HepG2 (cell line): ENCODE measurements at regions not wholly inside any gene's neighbourhood (a gene's known extent, or its start where the extent isn't known, plus 50 kb on each side); places are given as distances from the start of the nearest gene placed in this dataset.

Experiments used
- ATAC-seq: fragments of 200-7000 bp; cut with Tn5 transposase; 3 replicates; pipeline ENCODE4 v1.9.1; 2020; ENCODE audit warnings: mild to moderate bottlenecking, moderate library complexity
- BruUV-seq: library from RNA; stranded (reverse); fragments of 400-500 nt; replicated peaks from 2 replicates; lab custom pipeline; 2021; lab: Mats Ljungman, UMichigan
- CTCF ChIA-PET: fragments of 300-600 bp; formaldehyde crosslinking; extraction: SDS; loops from one replicate; lab custom pipeline; 2021; ENCODE audit warnings: low total read pairs, inconsistent platforms, low intra/inter-chr PET ratio; lab: Yijun Ruan, JAX
- POLR2A ChIA-PET: fragments of 350-600 bp; sonication (Branson Sonifier 250); formaldehyde crosslinking; loops from one replicate; lab custom pipeline; 2020; ENCODE audit warnings: antibody characterized with exemption, inconsistent platforms; lab: Yijun Ruan, JAX
- DNase-seq: peaks from one replicate; pipeline ENCODE4 v3.0.0-alpha.2; 2015; ENCODE audit warnings: low spot score
- FAIRE-seq: peaks from 3 replicates; lab custom pipeline; 2011; peaks lifted over from hg19 to GRCh38; lab: Jason Lieb, UNC
- H2AFZ ChIP-seq: one replicate; pipeline ENCODE4 v1.6.1; 2011; ENCODE audit warnings: low read length, inconsistent platforms
- H3K27ac ChIP-seq: fragments of 300-600 bp; 3 replicates; pipeline ENCODE4 v1.8.0; 2011; ENCODE audit warnings: mixed run types, mild to moderate bottlenecking, mixed read lengths, low read length, inconsistent platforms; ENCODE audit not compliant: insufficient read depth; ENCODE audit errors: extremely low read length
- H3K27me3 ChIP-seq, 2 experiments: fragments of 200-600 bp in 1 of 2; 2 replicates in 1 of 2; 3 replicates in 1 of 2; pipeline versions ENCODE4 v1.6.0 to v1.8.0; 2011; ENCODE audit warnings: low read length in 2 of 2, mild to moderate bottlenecking in 2 of 2, moderate library complexity in 2 of 2, inconsistent platforms in 1 of 2; ENCODE audit not compliant: insufficient read depth in 2 of 2, control insufficient read depth in 1 of 2
- H3K36me3 ChIP-seq, 2 experiments: fragments of 200-600 bp in 1 of 2; replicated peaks in 1 of 2; 2 replicates in 1 of 2; 3 replicates in 1 of 2; pipeline versions ENCODE4 v1.5.1 to v1.8.0; 2011; ENCODE audit warnings: low read length in 2 of 2, inconsistent platforms in 1 of 2; ENCODE audit not compliant: insufficient read depth in 2 of 2, control insufficient read depth in 1 of 2
- H3K4me1 ChIP-seq: 2 replicates; pipeline ENCODE4 v1.5.1; 2012; ENCODE audit warnings: low read length, inconsistent platforms; ENCODE audit not compliant: insufficient read depth
- H3K4me2 ChIP-seq: 2 replicates; pipeline ENCODE4 v1.6.0; 2011; ENCODE audit warnings: low read depth, low read length, inconsistent platforms
- H3K4me3 ChIP-seq, 3 experiments: fragments of 200-600 bp in 1 of 3; sonication (generic), shearing (Covaris generic) in 1 of 3; replicated peaks in 1 of 3; 2 replicates each; pipeline ENCODE4 v1.5.1; 2011 to 2016; ENCODE audit warnings: low read length in 3 of 3, inconsistent platforms in 2 of 3, low read depth in 2 of 3, mild to moderate bottlenecking in 2 of 3, control low read depth in 1 of 3, mixed read lengths in 1 of 3; ENCODE audit not compliant: insufficient read depth in 1 of 3
- H3K79me2 ChIP-seq: one replicate; pipeline ENCODE4 v1.6.1; 2011; ENCODE audit warnings: low read length, inconsistent platforms; ENCODE audit not compliant: insufficient read depth
- H3K9ac ChIP-seq: 2 replicates; pipeline ENCODE4 v1.6.0; 2011; ENCODE audit warnings: mild to moderate bottlenecking, low read depth, low read length, inconsistent platforms; ENCODE audit not compliant: insufficient read depth
- H3K9me3 ChIP-seq: 2 replicates; pipeline ENCODE4 v1.5.1; 2012; ENCODE audit warnings: mild to moderate bottlenecking, low read length
- H4K20me1 ChIP-seq: 2 replicates; pipeline ENCODE4 v1.6.0; 2011; ENCODE audit warnings: inconsistent platforms, mild to moderate bottlenecking, low read length, moderate library complexity; ENCODE audit not compliant: insufficient read depth
- AGO2 ChIP-seq: fragments of 200-400 bp; formaldehyde crosslinking; optimal IDR thresholded peaks from 2 replicates; pipeline ENCODE3; 2017; ENCODE audit warnings: mild to moderate bottlenecking, low read depth, low read length, moderate library complexity
- ZNF549 ChIP-seq: sonication (generic); formaldehyde crosslinking; IDR thresholded peaks from 2 replicates; pipeline ENCODE4 v1.5.0; 2020; ENCODE audit warnings: missing genetic modification reagents
- WGBS: methylation state at CpG from one replicate; pipeline ENCODE4 v1.1.6; 2017; ENCODE audit warnings: low lambda C conversion rate; 5-methylcytosine and 5-hydroxymethylcytosine counted together
- in situ Hi-C: cut with HindIII; loops from 2 replicates; pipeline ENCODE4 v1.10.0; 2017; ENCODE audit warnings: low pct_unique_long_range_greater_than_20kb; ENCODE audit not compliant: extremely low pct_ligation_motif_present
- intact Hi-C: fragments of 100-400 bp; cut with micrococcal nuclease; formaldehyde crosslinking; loops from one replicate; pipeline ENCODE4 v1.10.0; 2022; ENCODE audit not compliant: unreplicated experiment

GRCh38 chr20:56820984-56821383, 191.9 kb downstream of the TFAP2C start:
- intact Hi-C loops = no loop called here

DNA sequence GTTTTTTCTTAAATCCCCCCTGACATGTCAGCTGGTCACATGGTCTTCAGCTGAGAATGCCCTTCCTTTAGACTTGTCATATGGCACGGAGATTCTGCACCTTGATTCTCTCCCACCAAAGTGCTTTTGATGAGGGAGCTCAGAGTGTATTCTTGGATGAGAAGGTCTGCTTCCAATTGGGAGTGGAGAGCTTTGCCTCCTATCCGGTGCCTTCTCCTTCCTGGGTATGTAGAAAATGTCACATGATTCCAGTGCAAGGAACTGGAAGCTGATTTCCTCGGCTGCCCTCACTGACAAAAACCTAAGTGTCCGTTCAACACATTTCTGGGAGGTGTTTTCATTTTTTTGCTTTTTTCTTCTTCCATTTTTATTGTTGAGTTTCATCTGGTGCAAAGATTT, 197.2 kb downstream of the TFAP2C start:
- H3K9ac ChIP-seq = no peak overlapping the region
- no peak overlapping the region for H3K4me3 ChIP-seq
- ChIA-PET POLR2A (no interaction called here), CTCF (no interaction called here)
- no peaks in the 10 kb centered on the region for H3K4me1 ChIP-seq
- H3K79me2 ChIP-seq = no peaks in the 10 kb centered on the region
- H3K36me3 ChIP-seq = no peaks in the 10 kb centered on the region
- no peaks in the 10 kb centered on the region; the same call in 1 of the 2 replicates for H4K20me1 ChIP-seq
- in situ Hi-C loops (no loop called here), intact Hi-C loops (no loop called here)
- WGBS = under 1% methylated on average over 4 of the region's 4 CpGs
- FAIRE-seq = no peak
- no peak for ATAC-seq
- H3K27me3 ChIP-seq = peaks cover 4 to 49% of the 10 kb centered on the region in 2 experiments; a peak in 3 of 5 replicates
- H2AFZ ChIP-seq = no peak overlapping the region
- no peak overlapping the region for H3K4me2 ChIP-seq
- no peak for TF ChIP-seq ZNF549 (CRISPR knock-in tag)
- no TSS peak for BruUV-seq
- no peak overlapping the region for H3K27ac ChIP-seq
- H3K9me3 ChIP-seq = no peaks in the 10 kb centered on the region
- DNase-seq = no peak

More at GRCh38 chr20:56820984-56821383, 191.9 kb downstream of the TFAP2C start:
- Histone ChIP-seq H3K27ac (no peak overlapping the region), H3K27me3 (peaks cover 2 to 16% of the 10 kb centered on the region in 2 experiments; a peak in 3 of 5 replicates), H4K20me1 (no peaks in the 10 kb centered on the region; the same call in 1 of the 2 replicates), H3K36me3 (no peaks in the 10 kb centered on the region), H3K4me1 (no peaks in the 10 kb centered on the region), H3K79me2 (no peaks in the 10 kb centered on the region), H2AFZ (no peak overlapping the region), H3K9ac (no peak overlapping the region), H3K4me2 (no peak overlapping the region), H3K4me3 (no peak overlapping the region), H3K9me3 (no peaks in the 10 kb centered on the region)
- TF ChIP-seq AGO2 = no peak
- CTCF ChIA-PET = no interaction called here
- no peak for FAIRE-seq
- in situ Hi-C loops = no loop called here
- WGBS = 6% methylated on average over 3 of the region's 3 CpGs
- ATAC-seq = no peak
- POLR2A ChIA-PET = no interaction called here
- no peak for DNase-seq
- no TSS peak for BruUV-seq
